Astrocyte (in vitro differentiated cells and primary cell): ENCODE measurements at regions not wholly inside any gene's neighbourhood (a gene's known extent, or its start where the extent isn't known, plus 50 kb on each side); places are given as distances from the start of the nearest gene placed in this dataset.

Experiments used
- DNase-seq: peaks from one replicate; pipeline ENCODE4 v3.0.0-alpha.2; 2010; ENCODE audit warnings: low read depth
- FAIRE-seq: peaks from 2 replicates; lab custom pipeline; 2011; peaks lifted over from hg19 to GRCh38; lab: Jason Lieb, UNC
- H2AFZ ChIP-seq: 2 replicates; pipeline ENCODE4 v1.6.0; 2012; ENCODE audit warnings: low read depth, low read length, inconsistent platforms
- H3K27ac ChIP-seq: 2 replicates; pipeline ENCODE4 v1.5.1; 2011; ENCODE audit warnings: low read depth, low read length, inconsistent platforms
- H3K27me3 ChIP-seq: 2 replicates; pipeline ENCODE4 v1.6.0; 2011; ENCODE audit warnings: low read length, inconsistent platforms; ENCODE audit not compliant: insufficient read depth
- H3K36me3 ChIP-seq: 2 replicates; pipeline ENCODE4 v1.5.1; 2011; ENCODE audit warnings: low read length, inconsistent platforms; ENCODE audit not compliant: insufficient read depth
- H3K4me1 ChIP-seq: 2 replicates; pipeline ENCODE4 v1.5.1; 2011; ENCODE audit warnings: low read length, inconsistent platforms; ENCODE audit not compliant: insufficient read depth
- H3K4me2 ChIP-seq: 2 replicates; pipeline ENCODE4 v1.6.0; 2012; ENCODE audit warnings: low read length, inconsistent platforms
- H3K4me3 ChIP-seq: 2 replicates; pipeline ENCODE4 v1.5.1; 2011; ENCODE audit warnings: low read depth, mild to moderate bottlenecking, low read length, inconsistent platforms; ENCODE audit not compliant: insufficient read depth
- H3K79me2 ChIP-seq: 2 replicates; pipeline ENCODE4 v1.6.0; 2012; ENCODE audit warnings: mild to moderate bottlenecking, low read length, inconsistent platforms; ENCODE audit not compliant: insufficient read depth
- H3K9ac ChIP-seq: 2 replicates; pipeline ENCODE4 v1.6.0; 2012; ENCODE audit warnings: mild to moderate bottlenecking, low read length, inconsistent platforms
- H3K9me3 ChIP-seq: 2 replicates; pipeline ENCODE4 v1.5.1; 2012; ENCODE audit warnings: low read depth, mild to moderate bottlenecking, low read length, inconsistent platforms; ENCODE audit not compliant: insufficient read depth
- H4K20me1 ChIP-seq: 2 replicates; pipeline ENCODE4 v1.6.0; 2012; ENCODE audit warnings: low read length, inconsistent platforms; ENCODE audit not compliant: insufficient read depth
- H3K27ac Mint-ChIP-seq: one replicate; pipeline ENCODE4 v1.8.0; 2021; ENCODE audit warnings: mild to moderate bottlenecking, mixed read lengths; ENCODE audit not compliant: unreplicated experiment
- H3K27me3 Mint-ChIP-seq: one replicate; pipeline ENCODE4 v1.8.0; 2021; ENCODE audit warnings: low read depth, mixed read lengths; ENCODE audit not compliant: unreplicated experiment
- H3K36me3 Mint-ChIP-seq: one replicate; pipeline ENCODE4 v1.8.0; 2021; ENCODE audit warnings: low read depth, mixed read lengths; ENCODE audit not compliant: unreplicated experiment
- H3K4me1 Mint-ChIP-seq: one replicate; pipeline ENCODE4 v1.8.0; 2021; ENCODE audit warnings: low read depth, mixed read lengths; ENCODE audit not compliant: unreplicated experiment
- H3K4me3 Mint-ChIP-seq: one replicate; pipeline ENCODE4 v1.8.0; 2021; ENCODE audit warnings: mild to moderate bottlenecking, moderate library complexity, mixed read lengths; ENCODE audit not compliant: unreplicated experiment
- H3K9me3 Mint-ChIP-seq: one replicate; pipeline ENCODE4 v1.8.0; 2021; ENCODE audit warnings: mild to moderate bottlenecking, mixed read lengths; ENCODE audit not compliant: unreplicated experiment
- EZH2 ChIP-seq: IDR thresholded peaks from 2 replicates; pipeline ENCODE4 v1.6.1; 2012; ENCODE audit warnings: mild to moderate bottlenecking, low read length, inconsistent platforms; ENCODE audit not compliant: insufficient read depth
- TF ChIP-seq, protein P1 (sequence below): IDR thresholded peaks from 2 replicates; pipeline ENCODE4 v1.5.1; 2011; ENCODE audit warnings: low read depth, mild to moderate bottlenecking, inconsistent platforms, low read length, moderate library complexity; ENCODE audit not compliant: insufficient read depth

DNA sequence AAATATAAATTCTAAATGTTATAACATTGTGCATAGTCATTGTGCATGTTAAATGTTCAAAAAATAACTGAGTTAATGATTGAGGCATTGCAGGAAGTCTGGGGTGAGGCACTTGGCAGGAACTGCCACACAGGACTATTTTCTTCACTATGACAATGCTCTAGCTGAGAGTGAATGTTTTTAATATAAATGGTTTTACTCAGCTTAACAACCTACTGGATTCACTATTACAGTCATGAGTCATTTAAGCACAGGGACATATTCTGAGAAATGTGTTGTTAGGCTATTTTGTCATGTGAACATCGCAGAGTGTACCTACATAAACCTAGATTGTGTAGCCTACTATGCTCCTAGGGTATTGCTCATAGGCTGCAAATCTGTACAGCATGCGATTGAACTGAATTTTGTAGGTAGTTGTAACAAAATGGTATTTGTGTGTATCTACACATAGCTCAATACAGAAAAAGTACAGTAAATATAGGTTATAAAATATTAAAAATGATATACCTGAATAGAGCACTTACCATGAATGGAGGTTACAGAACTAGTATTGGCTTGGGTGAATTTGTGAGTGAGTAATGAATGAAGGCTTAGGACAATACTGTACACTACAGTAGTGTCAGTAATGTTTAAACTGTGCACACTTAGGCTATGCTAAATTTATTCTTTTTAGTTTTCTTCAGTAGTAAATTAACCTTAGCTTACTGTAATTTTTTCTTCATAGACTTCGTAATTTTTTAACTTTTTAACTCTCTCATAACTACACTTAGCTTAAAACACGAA, 346.1 kb upstream of the PTGER4 start:
- TF ChIP-seq, protein P1, sequence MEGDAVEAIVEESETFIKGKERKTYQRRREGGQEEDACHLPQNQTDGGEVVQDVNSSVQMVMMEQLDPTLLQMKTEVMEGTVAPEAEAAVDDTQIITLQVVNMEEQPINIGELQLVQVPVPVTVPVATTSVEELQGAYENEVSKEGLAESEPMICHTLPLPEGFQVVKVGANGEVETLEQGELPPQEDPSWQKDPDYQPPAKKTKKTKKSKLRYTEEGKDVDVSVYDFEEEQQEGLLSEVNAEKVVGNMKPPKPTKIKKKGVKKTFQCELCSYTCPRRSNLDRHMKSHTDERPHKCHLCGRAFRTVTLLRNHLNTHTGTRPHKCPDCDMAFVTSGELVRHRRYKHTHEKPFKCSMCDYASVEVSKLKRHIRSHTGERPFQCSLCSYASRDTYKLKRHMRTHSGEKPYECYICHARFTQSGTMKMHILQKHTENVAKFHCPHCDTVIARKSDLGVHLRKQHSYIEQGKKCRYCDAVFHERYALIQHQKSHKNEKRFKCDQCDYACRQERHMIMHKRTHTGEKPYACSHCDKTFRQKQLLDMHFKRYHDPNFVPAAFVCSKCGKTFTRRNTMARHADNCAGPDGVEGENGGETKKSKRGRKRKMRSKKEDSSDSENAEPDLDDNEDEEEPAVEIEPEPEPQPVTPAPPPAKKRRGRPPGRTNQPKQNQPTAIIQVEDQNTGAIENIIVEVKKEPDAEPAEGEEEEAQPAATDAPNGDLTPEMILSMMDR = no peak
- TF ChIP-seq EZH2 = no peak
- no peak overlapping the region for H3K9ac ChIP-seq
- H3K27me3 Mint-ChIP-seq = no peaks in the 10 kb centered on the region
- no peak overlapping the region for H3K4me3 ChIP-seq
- H3K9me3 ChIP-seq = peaks cover 3% of the 10 kb centered on the region
- FAIRE-seq = no peak
- no peak overlapping the region for H3K4me3 Mint-ChIP-seq
- H4K20me1 ChIP-seq = no peaks in the 10 kb centered on the region
- no peaks in the 10 kb centered on the region for H3K4me1 ChIP-seq
- H3K9me3 Mint-ChIP-seq = no peaks in the 10 kb centered on the region
- no peaks in the 10 kb centered on the region for H3K36me3 Mint-ChIP-seq
- H3K4me1 Mint-ChIP-seq = peaks cover 4% of the 10 kb centered on the region
- no peak overlapping the region for H3K27ac Mint-ChIP-seq
- H3K27ac ChIP-seq = no peak overlapping the region
- no peaks in the 10 kb centered on the region for H3K79me2 ChIP-seq
- H3K4me2 ChIP-seq = no peak overlapping the region
- peak; percentile 6 for DNase-seq
- no peak overlapping the region for H2AFZ ChIP-seq
- no peaks in the 10 kb centered on the region for H3K27me3 ChIP-seq
- no peaks in the 10 kb centered on the region for H3K36me3 ChIP-seq

GRCh38 chr5:40332970-40333369, 346.7 kb upstream of the PTGER4 start:
- Histone ChIP-seq H3K27me3 (no peaks in the 10 kb centered on the region), H3K4me2 (no peak overlapping the region), H3K79me2 (no peaks in the 10 kb centered on the region), H2AFZ (no peak overlapping the region), H3K9ac (no peak overlapping the region), H3K27ac (no peak overlapping the region), H3K4me1 (no peaks in the 10 kb centered on the region), H3K4me3 (no peak overlapping the region), H3K36me3 (no peaks in the 10 kb centered on the region), H3K9me3 (peaks cover 3% of the 10 kb centered on the region), H4K20me1 (no peaks in the 10 kb centered on the region)
- H3K9me3 Mint-ChIP-seq = no peaks in the 10 kb centered on the region
- FAIRE-seq = no peak
- TF ChIP-seq, protein P1 = no peak
- no peak for TF ChIP-seq EZH2
- no peaks in the 10 kb centered on the region for H3K36me3 Mint-ChIP-seq
- DNase-seq = no peak
- H3K4me1 Mint-ChIP-seq = peaks cover 4% of the 10 kb centered on the region
- no peaks in the 10 kb centered on the region for H3K27me3 Mint-ChIP-seq
- H3K4me3 Mint-ChIP-seq = no peak overlapping the region
- H3K27ac Mint-ChIP-seq = no peak overlapping the region

DNA sequence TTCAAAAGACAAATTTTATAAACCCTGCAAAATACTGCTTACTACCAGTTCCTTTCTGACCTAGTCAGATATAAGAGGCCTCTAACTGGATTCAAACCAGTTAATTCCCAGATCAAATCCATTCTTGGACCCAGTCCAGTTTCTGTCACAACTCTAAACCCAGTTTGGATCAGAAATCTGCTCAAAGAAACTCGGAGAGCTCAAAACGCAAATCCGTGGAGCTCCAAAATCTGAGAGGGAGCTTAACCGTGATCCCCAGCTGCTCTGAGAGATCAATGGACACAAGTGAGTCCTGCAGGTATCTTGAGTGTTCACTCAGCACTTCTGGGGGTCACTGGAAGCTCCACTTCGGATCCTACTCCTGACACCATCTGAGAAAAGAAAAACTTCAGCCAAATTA, 348.1 kb upstream of the PTGER4 start:
- no peaks in the 10 kb centered on the region for H4K20me1 ChIP-seq
- H3K27me3 Mint-ChIP-seq = no peaks in the 10 kb centered on the region

More for the DNA sequence above, 348.1 kb upstream of the PTGER4 start:
- no peak for DNase-seq
- Histone ChIP-seq H2AFZ (no peak overlapping the region), H3K9me3 (peaks cover 3% of the 10 kb centered on the region), H3K4me2 (no peak overlapping the region), H3K36me3 (no peaks in the 10 kb centered on the region), H3K27ac (no peak overlapping the region), H3K4me3 (no peak overlapping the region), H3K27me3 (no peaks in the 10 kb centered on the region), H3K79me2 (no peaks in the 10 kb centered on the region), H3K4me1 (no peaks in the 10 kb centered on the region), H3K9ac (no peak overlapping the region)
- H3K9me3 Mint-ChIP-seq = no peaks in the 10 kb centered on the region
- TF ChIP-seq, protein P1 = no peak
- no peak for TF ChIP-seq EZH2
- H3K27ac Mint-ChIP-seq = no peak overlapping the region
- H3K4me1 Mint-ChIP-seq = peaks cover 4% of the 10 kb centered on the region
- H3K36me3 Mint-ChIP-seq = no peaks in the 10 kb centered on the region
- FAIRE-seq = no peak
- no peak overlapping the region for H3K4me3 Mint-ChIP-seq
